HEK293T (cell line): ENCODE measurements at regions not wholly inside any gene's neighbourhood (a gene's known extent, or its start where the extent isn't known, plus 50 kb on each side); places are given as distances from the start of the nearest gene placed in this dataset.

Experiments
- NFRKB ChIP-seq: fragments of 450-650 bp; IDR thresholded peaks from 2 replicates; pipeline ENCODE4 v1.6.1; 2016; ENCODE audit warnings: mild to moderate bottlenecking, moderate library complexity
- SP1 ChIP-seq: fragments of 450-650 bp; IDR thresholded peaks from 2 replicates; pipeline ENCODE4 v1.6.1; 2017
- TARDBP ChIP-seq: fragments of 450-650 bp; IDR thresholded peaks from 2 replicates; pipeline ENCODE4 v1.6.1; 2016

- TF ChIP-seq TARDBP (no peak), SP1 (no peak), NFRKB (no peak)
Observed at GRCh38 chr9:86163503-86163902, 64.1 kb upstream of the GOLM1 start.
